Lung (tissue), 11 donors: ENCODE measurements at regions not wholly inside any gene's neighbourhood (a gene's known extent, or its start where the extent isn't known, plus 50 kb on each side); places are given as distances from the start of the nearest gene placed in this dataset.
A peak's percentile ranks its signal among the peaks of the same experiment; 100 is the strongest.

ENCODE experiments used
- ATAC-seq: fragments of 200-7000 bp; cut with Tn5 transposase; one replicate; pipeline ENCODE4 v1.9.1; 2020; ENCODE audit warnings: moderate number of reproducible peaks; ENCODE audit not compliant: insufficient read depth, low FRiP score
- DNase-seq, 3 donors: peaks; one replicate each; pipeline ENCODE4 v3.0.0-alpha.2; 2013 to 2017
- H3K27ac ChIP-seq, 2 donors: one replicate each; pipeline ENCODE4 v1.5.1; 2013; ENCODE audit warnings: mild to moderate bottlenecking in 2 of 2, moderate library complexity in 2 of 2, control low read depth in 1 of 2, inconsistent platforms in 1 of 2, low read depth in 1 of 2, low read length in 1 of 2
- H3K27me3 ChIP-seq, 3 donors: one replicate each; pipeline ENCODE4 v1.5.1; 2013; ENCODE audit warnings: low read length in 2 of 3; ENCODE audit not compliant: control insufficient read depth in 3 of 3, insufficient read depth in 3 of 3
- H3K36me3 ChIP-seq, 4 donors: one replicate each; pipeline ENCODE4 v1.5.1; 2013; ENCODE audit warnings: low read length in 4 of 4, mild to moderate bottlenecking in 1 of 4, moderate library complexity in 1 of 4; ENCODE audit not compliant: control insufficient read depth in 4 of 4, insufficient read depth in 4 of 4
- H3K4me1 ChIP-seq, 5 donors: one replicate each; pipeline ENCODE4 v1.5.1; 2013; ENCODE audit warnings: low read length in 5 of 5, mild to moderate bottlenecking in 2 of 5, moderate library complexity in 1 of 5; ENCODE audit not compliant: control insufficient read depth in 5 of 5, insufficient read depth in 5 of 5
- H3K4me3 ChIP-seq: one replicate; pipeline ENCODE4 v1.5.1; 2013; ENCODE audit warnings: mild to moderate bottlenecking, control low read depth, moderate library complexity
- H3K9ac ChIP-seq, 2 donors: one replicate each; pipeline ENCODE4 v1.5.1; 2013; ENCODE audit warnings: low read length in 2 of 2, control low read depth in 1 of 2; ENCODE audit not compliant: insufficient read depth in 1 of 2
- H3K9me3 ChIP-seq, 4 donors: one replicate each; pipeline ENCODE4 v1.5.1; 2013; ENCODE audit warnings: low read length in 3 of 4, mild to moderate bottlenecking in 1 of 4, moderate library complexity in 1 of 4; ENCODE audit not compliant: control insufficient read depth in 4 of 4, insufficient read depth in 3 of 4
- WGBS, 2 donors: extraction: QIAGEN DNeasy Blood & Tissue Kit; methylation state at CpG; one replicate each; pipeline ENCODE4 v1.1.7; 2013; 5-methylcytosine and 5-hydroxymethylcytosine counted together
- TF ChIP-seq, protein P1 (sequence below): IDR thresholded peaks from 2 replicates; pipeline ENCODE4 v1.5.1; 2012; ENCODE audit warnings: mild to moderate bottlenecking; ENCODE audit errors: control extremely low read depth, extremely low read depth
- donor health status: control.
- donor health status: control.
- donor health status: Bipolar disorder and iron deficiency.
- donor health status: healthy.
- donor health status: DM: yes; HTN: yes; CAD: no.

- Histone ChIP-seq H3K9ac (no peak overlapping the region), H3K36me3 (no peaks in the 10 kb centered on the region), H3K27ac (no peak overlapping the region), H3K27me3 (peaks cover 0 to 17% (median 6%) of the 10 kb centered on the region in 3 donors), H3K4me1 (no peaks in the 10 kb centered on the region), H3K4me3 (no peak overlapping the region), H3K9me3 (peaks cover 0 to 1% (median 0%) of the 10 kb centered on the region in 4 donors)
- WGBS, 2 donors: 62 to 74% methylated on average over 8 of the region's 8 CpGs
- no peak for DNase-seq
- TF ChIP-seq, protein P1, sequence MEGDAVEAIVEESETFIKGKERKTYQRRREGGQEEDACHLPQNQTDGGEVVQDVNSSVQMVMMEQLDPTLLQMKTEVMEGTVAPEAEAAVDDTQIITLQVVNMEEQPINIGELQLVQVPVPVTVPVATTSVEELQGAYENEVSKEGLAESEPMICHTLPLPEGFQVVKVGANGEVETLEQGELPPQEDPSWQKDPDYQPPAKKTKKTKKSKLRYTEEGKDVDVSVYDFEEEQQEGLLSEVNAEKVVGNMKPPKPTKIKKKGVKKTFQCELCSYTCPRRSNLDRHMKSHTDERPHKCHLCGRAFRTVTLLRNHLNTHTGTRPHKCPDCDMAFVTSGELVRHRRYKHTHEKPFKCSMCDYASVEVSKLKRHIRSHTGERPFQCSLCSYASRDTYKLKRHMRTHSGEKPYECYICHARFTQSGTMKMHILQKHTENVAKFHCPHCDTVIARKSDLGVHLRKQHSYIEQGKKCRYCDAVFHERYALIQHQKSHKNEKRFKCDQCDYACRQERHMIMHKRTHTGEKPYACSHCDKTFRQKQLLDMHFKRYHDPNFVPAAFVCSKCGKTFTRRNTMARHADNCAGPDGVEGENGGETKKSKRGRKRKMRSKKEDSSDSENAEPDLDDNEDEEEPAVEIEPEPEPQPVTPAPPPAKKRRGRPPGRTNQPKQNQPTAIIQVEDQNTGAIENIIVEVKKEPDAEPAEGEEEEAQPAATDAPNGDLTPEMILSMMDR: no peak
- ATAC-seq: no peak
These were observed 199.0 kb downstream of the ENGASE start for GRCh38 chr17:79273660-79274059.

- peak in 1 of 3 donors; percentile 10 for DNase-seq
- Histone ChIP-seq H3K4me1 (no peaks in the 10 kb centered on the region), H3K27me3 (peaks cover 0 to 17% (median 6%) of the 10 kb centered on the region in 3 donors), H3K4me3 (no peak overlapping the region), H3K36me3 (no peaks in the 10 kb centered on the region), H3K27ac (no peak overlapping the region), H3K9me3 (peaks cover 0 to 1% (median 0%) of the 10 kb centered on the region in 4 donors), H3K9ac (no peak overlapping the region)
- WGBS, 2 donors: 54 to 69% methylated on average over 9 of the region's 9 CpGs
- TF ChIP-seq, protein P1: no peak
- ATAC-seq: no peak
These were observed 198.1 kb downstream of the ENGASE start for GRCh38 chr17:79272666-79273219.

- no peaks in the 10 kb centered on the region for H3K36me3 ChIP-seq
- 55 to 59% methylated on average over 9 of the region's 9 CpGs for WGBS, 2 donors
- no peak for ATAC-seq
- TF ChIP-seq, protein P1: no peak
- peaks cover 0 to 19% (median 6%) of the 10 kb centered on the region in 3 donors for H3K27me3 ChIP-seq
- no peak overlapping the region for H3K27ac ChIP-seq
- H3K4me3 ChIP-seq: no peak overlapping the region
- DNase-seq: no peak
- peaks cover 0 to 1% (median 0%) of the 10 kb centered on the region in 4 donors for H3K9me3 ChIP-seq
- H3K4me1 ChIP-seq: no peaks in the 10 kb centered on the region
- no peak overlapping the region for H3K9ac ChIP-seq
These were observed 197.6 kb downstream of the ENGASE start for GRCh38 chr17:79272220-79272619.

- 26 to 29% methylated on average over 5 of the region's 5 CpGs for WGBS, 2 donors
- no peaks in the 10 kb centered on the region for H3K9me3 ChIP-seq
- TF ChIP-seq, protein P1: no peak
- H3K27me3 ChIP-seq: peaks cover 0 to 19% (median 6%) of the 10 kb centered on the region in 3 donors
- ATAC-seq: no peak
- no peak overlapping the region for H3K4me3 ChIP-seq
- no peak for DNase-seq
- H3K27ac ChIP-seq: no peak overlapping the region
- no peaks in the 10 kb centered on the region for H3K4me1 ChIP-seq
- H3K36me3 ChIP-seq: no peaks in the 10 kb centered on the region
- no peak overlapping the region for H3K9ac ChIP-seq
These were observed 195.0 kb downstream of the ENGASE start for GRCh38 chr17:79269620-79270019.
